ENCODE measurements at regions not wholly inside any gene's neighbourhood (a gene's known extent, or its start where the extent isn't known, plus 50 kb on each side); places are given as distances from the start of the nearest gene placed in this dataset.

GRCh38 chrX:141405853-141406492, 163.7 kb upstream of the SPANXC start:
- Histone ChIP-seq H3K36me3 (ENCODE audit: control insufficient read depth in 4 of 4, insufficient read depth in 4 of 4, low read length in 4 of 4) (no peaks in the 10 kb centered on the region), H3K27me3 (ENCODE audit: control insufficient read depth in 3 of 3, insufficient read depth in 3 of 3, low read length in 2 of 3) (no peaks in the 10 kb centered on the region), H3K9ac (ENCODE audit: insufficient read depth in 1 of 2, low read length in 2 of 2) (no peak overlapping the region), H3K9me3 (ENCODE audit: control insufficient read depth in 4 of 4, insufficient read depth in 3 of 4, low read length in 3 of 4) (peaks cover 0 to 7% (median 0%) of the 10 kb centered on the region in 4 donors), H3K27ac (ENCODE audit: low read depth in 1 of 2, low read length in 1 of 2) (no peak overlapping the region), H3K4me3 (no peak overlapping the region), H3K4me1 (ENCODE audit: control insufficient read depth in 5 of 5, insufficient read depth in 5 of 5, low read length in 5 of 5) (no peaks in the 10 kb centered on the region)
- TF ChIP-seq CTCF (IDR thresholded peaks at IDR 0.05; ENCODE audit: control extremely low read depth, extremely low read depth) = no peak
- 54 to 58% methylated on average over 2 of the region's 2 CpGs for WGBS, 2 donors
- ATAC-seq (ENCODE audit: insufficient read depth, low FRiP score) (no peak), DNase-seq (no peak)

- Histone ChIP-seq H3K27ac (ENCODE audit: low read depth in 1 of 2, low read length in 1 of 2) (no peak overlapping the region), H3K9ac (ENCODE audit: insufficient read depth in 1 of 2, low read length in 2 of 2) (no peak overlapping the region), H3K27me3 (ENCODE audit: control insufficient read depth in 3 of 3, insufficient read depth in 3 of 3, low read length in 2 of 3) (no peaks in the 10 kb centered on the region), H3K4me1 (ENCODE audit: control insufficient read depth in 5 of 5, insufficient read depth in 5 of 5, low read length in 5 of 5) (no peaks in the 10 kb centered on the region), H3K9me3 (ENCODE audit: control insufficient read depth in 4 of 4, insufficient read depth in 3 of 4, low read length in 3 of 4) (peaks cover 0 to 7% (median 0%) of the 10 kb centered on the region in 4 donors), H3K36me3 (ENCODE audit: control insufficient read depth in 4 of 4, insufficient read depth in 4 of 4, low read length in 4 of 4) (no peaks in the 10 kb centered on the region), H3K4me3 (no peak overlapping the region)
- WGBS, 2 donors = 92 to 96% methylated on average over 1 of the region's 1 CpG
- DNase-seq (no peak), ATAC-seq (ENCODE audit: insufficient read depth, low FRiP score) (no peak)
- TF ChIP-seq CTCF (IDR thresholded peaks at IDR 0.05; ENCODE audit: control extremely low read depth, extremely low read depth) = no peak
Observed at GRCh38 chrX:141405486-141405852, 163.2 kb upstream of the SPANXC start.

- DNase-seq (no peak), ATAC-seq (ENCODE audit: insufficient read depth, low FRiP score) (no peak)
- no peaks in the 10 kb centered on the region for H3K4me1 ChIP-seq (ENCODE audit: control insufficient read depth in 5 of 5, insufficient read depth in 5 of 5, low read length in 5 of 5)
- no peak overlapping the region for H3K9ac ChIP-seq (ENCODE audit: insufficient read depth in 1 of 2, low read length in 2 of 2)
- H3K4me3 ChIP-seq = no peak overlapping the region
- TF ChIP-seq CTCF (IDR thresholded peaks at IDR 0.05; ENCODE audit: control extremely low read depth, extremely low read depth) = no peak
- H3K27ac ChIP-seq (ENCODE audit: low read depth in 1 of 2, low read length in 1 of 2) = no peak overlapping the region
- no peaks in the 10 kb centered on the region for H3K36me3 ChIP-seq (ENCODE audit: control insufficient read depth in 4 of 4, insufficient read depth in 4 of 4, low read length in 4 of 4)
- H3K27me3 ChIP-seq (ENCODE audit: control insufficient read depth in 3 of 3, insufficient read depth in 3 of 3, low read length in 2 of 3) = no peaks in the 10 kb centered on the region
- H3K9me3 ChIP-seq (ENCODE audit: control insufficient read depth in 4 of 4, insufficient read depth in 3 of 4, low read length in 3 of 4) = peaks cover 0 to 7% (median 0%) of the 10 kb centered on the region in 4 donors
- 57 to 82% methylated on average over 7 of the region's 7 CpGs for WGBS, 2 donors
Observed at GRCh38 chrX:141402897-141403610, 160.7 kb upstream of the SPANXC start.

All from lung (tissue), 11 donors.